Gastrocnemius medialis (tissue), 4 donors: ENCODE measurements at regions not wholly inside any gene's neighbourhood (a gene's known extent, or its start where the extent isn't known, plus 50 kb on each side); places are given as distances from the start of the nearest gene placed in this dataset.

ENCODE experiments used
- POLR2A ChIP-seq, 2 donors: fragments of 450-650 bp; IDR thresholded peaks; one replicate each; pipeline ENCODE4 v1.6.1; 2017; ENCODE audit warnings: antibody characterized with exemption in 2 of 2, mild to moderate bottlenecking in 2 of 2, moderate library complexity in 2 of 2
- TF ChIP-seq, protein P1 (sequence below), 5 experiments: fragments of 450-650 bp in 3 of 5; fragments of 200-600 bp in 2 of 5; sonication (generic) in 2 of 5; IDR thresholded peaks in 4 of 5; conservative IDR thresholded peaks in 1 of 5; 1 replicate in 4 of 5; 2 replicates in 1 of 5; pipeline ENCODE4 v1.5.1; 2016 to 2019; ENCODE audit warnings: antibody characterized with exemption in 5 of 5, mild to moderate bottlenecking in 3 of 5, moderate library complexity in 3 of 5

- TF ChIP-seq, protein P1, sequence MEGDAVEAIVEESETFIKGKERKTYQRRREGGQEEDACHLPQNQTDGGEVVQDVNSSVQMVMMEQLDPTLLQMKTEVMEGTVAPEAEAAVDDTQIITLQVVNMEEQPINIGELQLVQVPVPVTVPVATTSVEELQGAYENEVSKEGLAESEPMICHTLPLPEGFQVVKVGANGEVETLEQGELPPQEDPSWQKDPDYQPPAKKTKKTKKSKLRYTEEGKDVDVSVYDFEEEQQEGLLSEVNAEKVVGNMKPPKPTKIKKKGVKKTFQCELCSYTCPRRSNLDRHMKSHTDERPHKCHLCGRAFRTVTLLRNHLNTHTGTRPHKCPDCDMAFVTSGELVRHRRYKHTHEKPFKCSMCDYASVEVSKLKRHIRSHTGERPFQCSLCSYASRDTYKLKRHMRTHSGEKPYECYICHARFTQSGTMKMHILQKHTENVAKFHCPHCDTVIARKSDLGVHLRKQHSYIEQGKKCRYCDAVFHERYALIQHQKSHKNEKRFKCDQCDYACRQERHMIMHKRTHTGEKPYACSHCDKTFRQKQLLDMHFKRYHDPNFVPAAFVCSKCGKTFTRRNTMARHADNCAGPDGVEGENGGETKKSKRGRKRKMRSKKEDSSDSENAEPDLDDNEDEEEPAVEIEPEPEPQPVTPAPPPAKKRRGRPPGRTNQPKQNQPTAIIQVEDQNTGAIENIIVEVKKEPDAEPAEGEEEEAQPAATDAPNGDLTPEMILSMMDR (IDR thresholded peaks at IDR 0.05 in 4 of 5, conservative IDR thresholded peaks at IDR 0.05 in 1 of 5), result no peak
- TF ChIP-seq POLR2A (IDR thresholded peaks at IDR 0.05), result no peak
Measured at GRCh38 chr15:95511671-95512070, 818.8 kb upstream of the NR2F2 start.
